ENCODE measurements at regions not wholly inside any gene's neighbourhood (a gene's known extent, or its start where the extent isn't known, plus 50 kb on each side); places are given as distances from the start of the nearest gene placed in this dataset.

GRCh38 chr2:134177351-134177931 lies 76.4 kb upstream of the MGAT5 start:
- TF ChIP-seq CTCF (IDR thresholded peaks at IDR 0.05) (no peak), POLR2AphosphoS5 (IDR thresholded peaks at IDR 0.05) (no peak)
